HG03520 (cell line): ENCODE measurements at regions not wholly inside any gene's neighbourhood (a gene's known extent, or its start where the extent isn't known, plus 50 kb on each side); places are given as distances from the start of the nearest gene placed in this dataset.

Experiments
- ATAC-seq: cut with Tn5 transposase; IDR thresholded peaks from one replicate; pipeline ENCODE4 v1.9.1; 2021; ENCODE audit warnings: mild to moderate bottlenecking, moderate library complexity; ENCODE audit not compliant: unreplicated experiment

- ATAC-seq, result no peak
Observed at GRCh38 chr3:135781026-135781815, 184.3 kb upstream of the PPP2R3A start.

- ATAC-seq, result peak; percentile 88
Observed at GRCh38 chr3:135784557-135784956, 181.0 kb upstream of the PPP2R3A start.

GRCh38 chr3:135788146-135788545 is 177.4 kb upstream of the PPP2R3A start:
- no peak for ATAC-seq

GRCh38 chr3:135788978-135789377 is 176.6 kb upstream of the PPP2R3A start:
- no peak for ATAC-seq

- no peak for ATAC-seq
Observed at GRCh38 chr3:135792174-135792573, 173.4 kb upstream of the PPP2R3A start.

GRCh38 chr3:135792858-135793475 is 172.6 kb upstream of the PPP2R3A start:
- no peak for ATAC-seq

GRCh38 chr3:135800071-135800549 is 165.4 kb upstream of the PPP2R3A start:
- ATAC-seq, result no peak

GRCh38 chr3:135801018-135801417 is 164.5 kb upstream of the PPP2R3A start:
- ATAC-seq, result no peak

- no peak for ATAC-seq
Observed at GRCh38 chr3:135802171-135802570, 163.4 kb upstream of the PPP2R3A start.

- ATAC-seq, result no peak
Observed at GRCh38 chr3:135803028-135803692, 162.4 kb upstream of the PPP2R3A start.

GRCh38 chr3:135805752-135806151 is 159.8 kb upstream of the PPP2R3A start:
- no peak for ATAC-seq

- no peak for ATAC-seq
Observed at GRCh38 chr3:135806317-135806716, 159.2 kb upstream of the PPP2R3A start.

- ATAC-seq, result no peak
Observed at GRCh38 chr3:135807879-135808278, 157.6 kb upstream of the PPP2R3A start.

- no peak for ATAC-seq
Observed at GRCh38 chr3:135809021-135809634, 156.4 kb upstream of the PPP2R3A start.

- no peak for ATAC-seq
Observed at GRCh38 chr3:135811651-135812050, 153.9 kb upstream of the PPP2R3A start.

GRCh38 chr3:135812057-135812456 is 153.5 kb upstream of the PPP2R3A start:
- ATAC-seq, result no peak

- ATAC-seq, result no peak
Observed at GRCh38 chr3:135834465-135834864, 131.1 kb upstream of the PPP2R3A start.

- no peak for ATAC-seq
Observed at GRCh38 chr3:135837977-135838631, 127.4 kb upstream of the PPP2R3A start.

- no peak for ATAC-seq
Observed at GRCh38 chr3:135840436-135840835, 125.1 kb upstream of the PPP2R3A start.

GRCh38 chr3:135844386-135844785 is 121.1 kb upstream of the PPP2R3A start:
- no peak for ATAC-seq

GRCh38 chr3:135848051-135848450 is 117.5 kb upstream of the PPP2R3A start:
- no peak for ATAC-seq
